GM21526 (cell line): ENCODE measurements at regions not wholly inside any gene's neighbourhood (a gene's known extent, or its start where the extent isn't known, plus 50 kb on each side); places are given as distances from the start of the nearest gene placed in this dataset.
"Not testable (repeated sequence)": the region's sequence is repeated elsewhere in the genome, so short reads cannot be mapped to it uniquely, and the experiment has no call there.

Source experiments
- ATAC-seq: cut with Tn5 transposase; IDR thresholded peaks from one replicate; pipeline ENCODE4 v1.9.1; 2021; ENCODE audit warnings: moderate library complexity; ENCODE audit not compliant: unreplicated experiment, low FRiP score

DNA sequence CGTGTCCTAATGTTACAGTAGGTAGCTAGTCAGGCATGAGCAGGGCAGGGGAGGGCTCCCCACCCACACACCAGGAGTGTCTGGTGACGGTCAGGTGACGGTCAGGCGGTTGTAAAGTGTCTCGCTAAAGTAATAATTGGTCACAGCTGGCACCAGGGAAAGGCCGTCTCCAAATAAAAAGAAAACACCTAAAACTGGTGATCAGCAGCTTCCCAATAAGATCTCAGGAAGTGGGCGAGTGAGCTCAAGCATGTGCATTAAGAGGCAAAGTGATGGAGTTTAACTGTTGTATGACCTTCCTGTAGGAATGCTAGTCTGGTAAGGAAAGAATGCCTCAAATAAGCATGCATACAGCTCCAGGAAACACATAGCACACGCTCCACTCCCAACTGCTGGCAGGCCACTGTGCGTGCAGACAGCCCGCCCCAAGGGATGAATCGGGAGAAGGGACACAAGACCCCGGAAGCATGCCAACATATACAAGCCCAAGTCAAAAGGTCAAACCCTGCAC is 177.1 kb downstream of the RNF144A start:
- no peak for ATAC-seq

DNA sequence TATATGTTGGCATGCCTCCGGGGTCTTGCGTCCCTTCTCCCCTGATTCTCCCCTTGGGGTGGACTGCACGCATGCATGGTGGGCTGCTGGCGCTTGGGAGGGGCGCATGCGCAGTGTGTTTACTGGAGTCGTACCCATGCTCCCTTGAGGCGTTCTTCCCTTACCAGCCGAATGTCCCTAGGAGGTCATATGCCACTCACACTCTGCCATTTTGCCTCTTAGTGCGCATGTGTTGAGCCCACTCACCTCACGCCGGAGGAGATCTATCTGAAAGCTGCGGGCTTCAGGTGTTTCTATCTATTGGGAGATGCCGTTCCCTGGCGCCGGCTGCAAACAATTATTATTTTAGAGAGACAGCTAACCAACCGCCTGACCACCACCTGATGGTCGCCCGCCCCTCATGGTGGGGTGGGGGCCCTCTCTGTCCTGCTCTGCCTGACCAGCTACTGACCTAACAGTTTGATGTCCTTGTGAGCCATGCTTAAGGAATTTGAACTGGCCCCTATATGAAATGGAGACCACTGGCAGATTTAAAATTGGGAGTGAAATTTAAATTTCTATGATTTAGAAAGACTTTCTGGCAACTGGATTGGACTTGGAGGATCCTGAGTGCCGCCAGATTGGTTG is 179.6 kb downstream of the RNF144A start:
- ATAC-seq: no peak

- peak; percentile 87 for ATAC-seq
Observed at GRCh38 chr2:7097353-7097895, 180.2 kb downstream of the RNF144A start.

DNA sequence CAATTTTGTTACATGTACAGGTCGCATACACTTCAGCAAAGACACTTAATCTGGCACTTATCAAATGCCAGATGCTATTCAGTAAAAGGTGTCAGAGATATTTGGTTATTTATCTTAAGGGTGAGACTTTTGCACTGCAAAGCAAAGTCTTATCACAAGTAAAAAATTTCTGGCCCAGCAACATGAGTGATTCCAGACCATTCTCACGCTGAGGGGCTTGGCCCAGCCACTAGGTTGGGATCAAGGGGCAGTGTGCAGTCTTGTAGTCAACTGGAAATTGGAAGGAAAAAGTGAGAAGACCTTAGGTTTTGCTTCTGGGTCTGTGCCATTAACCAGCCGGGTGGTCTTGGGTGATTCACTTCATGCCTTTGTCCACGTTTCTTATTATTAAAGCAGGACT is 181.6 kb downstream of the RNF144A start:
- ATAC-seq: no peak

DNA sequence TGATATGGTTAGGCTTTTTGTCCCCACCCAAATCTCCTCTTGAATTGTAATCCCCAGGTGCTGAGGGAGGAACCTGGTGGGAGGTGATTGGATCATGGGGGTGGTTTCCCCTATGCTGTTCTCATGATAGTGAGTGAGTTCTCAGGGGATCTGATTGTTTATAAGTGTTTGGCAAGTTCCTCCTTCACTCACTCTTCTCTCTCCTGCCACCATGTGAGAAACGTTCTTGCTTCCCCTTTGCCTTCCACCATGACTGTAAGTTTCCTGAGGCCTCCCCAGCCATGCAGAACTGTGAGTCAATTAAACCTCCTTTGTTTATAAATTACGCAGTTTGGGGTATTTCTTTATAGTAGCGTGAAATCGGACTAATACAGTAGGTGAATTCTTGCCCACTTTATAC is 182.5 kb downstream of the RNF144A start:
- not testable (repeated sequence) for ATAC-seq

- no peak for ATAC-seq
Observed at GRCh38 chr2:7102826-7103225, 185.6 kb downstream of the RNF144A start.

DNA sequence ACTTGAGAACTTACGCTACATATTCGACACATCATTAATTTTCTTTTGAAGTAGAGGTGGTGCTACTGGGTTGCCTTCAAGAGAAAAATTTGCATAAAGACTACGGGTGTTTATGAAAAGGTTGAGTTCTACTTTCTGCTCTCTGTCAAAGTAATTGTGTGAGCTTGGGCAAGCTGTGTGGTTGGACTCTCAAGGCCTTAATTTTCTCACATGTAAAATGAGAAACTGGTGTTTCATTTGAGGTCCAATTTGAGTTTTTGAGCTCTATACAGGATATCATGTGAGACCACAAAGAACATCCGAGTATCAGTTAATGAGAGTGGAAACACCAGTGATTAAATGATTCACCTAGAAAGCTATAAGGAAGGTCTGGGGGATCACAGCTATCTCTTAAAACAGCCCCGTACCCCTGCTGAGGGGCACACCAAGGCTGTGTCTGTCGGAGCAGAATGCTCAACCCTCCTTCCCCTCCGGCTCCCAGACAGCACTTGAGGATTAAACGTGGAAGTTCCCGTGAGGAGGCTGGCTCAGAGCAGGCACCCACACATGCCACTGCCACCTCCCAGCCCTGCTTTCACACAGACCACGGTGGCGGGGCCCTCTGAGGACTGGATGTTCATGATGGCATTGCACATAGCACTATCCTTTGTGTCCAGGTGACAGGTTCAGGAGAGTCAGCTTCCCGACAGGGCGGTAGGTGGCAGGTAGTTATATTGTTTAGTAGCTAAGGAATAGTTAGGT is 191.8 kb downstream of the RNF144A start:
- no peak for ATAC-seq

DNA sequence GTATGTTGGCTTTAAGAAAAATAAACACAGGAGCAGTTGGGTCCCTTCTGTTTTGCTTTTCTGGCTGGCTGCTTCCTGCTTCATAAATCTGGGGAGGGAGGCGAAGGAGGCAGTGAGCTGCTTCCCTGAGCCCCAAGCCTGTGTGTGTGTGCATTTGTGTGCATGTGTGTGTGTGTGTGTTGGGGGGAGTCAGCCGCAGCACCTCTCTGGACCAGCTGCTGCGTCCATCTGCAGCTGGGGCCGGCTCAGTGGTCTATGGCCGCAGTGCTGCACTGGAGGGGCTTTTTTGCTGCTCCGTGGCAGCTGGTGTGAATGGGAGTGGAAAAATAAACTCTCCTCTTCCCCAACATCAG is 192.3 kb downstream of the RNF144A start:
- no peak for ATAC-seq

DNA sequence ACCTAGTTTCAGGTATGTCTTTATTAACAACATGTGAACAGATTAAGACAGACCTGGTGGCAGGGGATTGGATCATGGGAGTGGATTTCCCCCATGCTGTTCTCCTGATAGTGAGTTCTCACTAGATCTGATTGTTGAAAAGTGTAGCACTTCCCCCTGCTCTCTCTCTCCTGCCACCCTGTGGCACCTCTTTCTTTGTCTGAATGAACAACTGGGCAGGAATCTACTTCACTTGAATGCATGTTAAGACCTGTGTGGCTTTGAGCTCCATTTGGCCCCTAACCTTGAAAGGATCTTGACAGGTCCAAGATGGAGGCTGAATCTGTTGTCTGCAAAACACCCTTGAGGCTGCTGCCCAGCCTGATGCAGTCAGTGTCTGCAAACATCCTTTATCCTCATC is 194.4 kb downstream of the RNF144A start:
- ATAC-seq: no peak

DNA sequence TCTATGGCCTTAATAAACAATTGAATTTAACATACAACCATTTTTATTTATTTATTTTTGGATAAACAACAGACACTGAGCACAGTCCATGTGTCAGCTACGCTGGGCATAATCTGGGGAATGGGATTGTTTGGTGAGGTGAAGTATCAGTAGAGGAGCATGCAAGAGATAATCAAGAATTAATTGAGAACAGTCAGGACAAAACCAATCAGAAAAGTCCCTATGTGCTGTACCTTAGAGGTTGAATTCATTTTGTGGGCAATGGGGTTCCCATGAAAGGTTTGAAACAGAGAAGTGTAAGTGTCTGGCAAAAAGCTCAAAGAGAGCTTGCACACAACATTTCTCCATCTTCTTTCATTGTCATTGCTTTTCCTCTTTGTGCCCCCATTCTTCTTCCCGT is 198.2 kb downstream of the RNF144A start:
- ATAC-seq: no peak

DNA sequence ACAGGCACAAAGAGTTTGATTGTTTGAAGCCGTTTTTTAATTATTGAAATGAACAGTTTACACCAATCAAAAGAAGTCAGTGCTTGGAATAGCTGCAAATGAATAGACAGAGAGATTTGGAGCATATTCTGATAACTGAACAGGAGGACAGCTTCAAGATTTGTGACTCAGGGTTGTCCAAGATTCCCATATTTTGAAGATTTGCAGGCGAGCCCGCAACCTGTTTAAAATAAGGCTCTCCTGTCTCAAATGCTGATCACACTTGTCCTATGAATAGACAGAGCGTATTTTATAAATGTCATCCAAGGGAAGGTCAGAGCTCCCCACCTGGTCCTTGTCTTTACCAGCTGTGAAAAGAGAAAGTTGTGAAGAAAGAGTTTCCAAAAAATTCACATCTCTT is 198.7 kb downstream of the RNF144A start:
- ATAC-seq: no peak

DNA sequence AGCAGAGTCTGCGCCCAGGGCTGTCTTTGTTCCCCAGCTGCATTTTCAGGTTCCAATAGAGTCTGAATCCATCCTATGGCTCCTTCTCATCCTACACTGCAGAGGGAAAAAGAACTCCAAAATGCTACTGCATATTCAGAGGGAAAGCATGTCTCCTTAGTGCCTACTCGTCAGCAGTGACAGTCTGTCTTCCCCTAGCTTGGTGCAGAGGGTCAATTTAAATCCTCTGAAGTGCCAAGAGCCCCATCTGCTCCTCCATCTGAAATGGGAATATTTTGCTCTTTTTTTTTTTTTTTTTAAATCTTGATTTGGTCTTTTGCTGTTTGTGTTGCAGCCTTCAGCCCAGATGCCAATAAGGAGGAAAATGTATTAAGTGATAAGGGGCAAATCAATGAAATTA is 199.3 kb downstream of the RNF144A start:
- no peak for ATAC-seq

- ATAC-seq: no peak
Observed at GRCh38 chr2:7117076-7117475, 199.9 kb downstream of the RNF144A start.

- no peak for ATAC-seq
Observed at GRCh38 chr2:7118606-7119131, 201.5 kb downstream of the RNF144A start.

GRCh38 chr2:7119132-7119835 is 202.1 kb downstream of the RNF144A start:
- ATAC-seq: no peak

DNA sequence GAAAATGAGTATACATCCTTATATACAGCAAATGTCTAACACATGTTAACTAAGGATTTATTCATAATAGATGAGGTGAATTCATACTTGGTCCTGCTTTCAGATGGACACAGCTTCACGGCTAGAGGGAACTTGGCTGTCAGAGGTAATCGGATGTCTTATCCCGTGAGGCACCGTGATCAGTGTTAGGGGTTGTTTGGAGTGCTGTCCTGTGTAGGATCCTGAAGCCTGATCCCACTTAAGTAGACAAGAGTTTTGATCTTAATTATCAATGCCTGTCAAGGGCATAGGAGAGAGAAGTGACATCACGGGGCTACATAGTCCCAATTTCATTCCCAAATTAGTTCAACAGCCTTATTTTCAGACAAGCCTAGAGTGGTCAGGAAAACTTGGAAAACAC is 204.6 kb downstream of the RNF144A start:
- no peak for ATAC-seq

GRCh38 chr2:7127156-7127555 is 209.9 kb downstream of the RNF144A start:
- no peak for ATAC-seq

GRCh38 chr2:7127687-7128086 is 210.5 kb downstream of the RNF144A start:
- ATAC-seq: no peak

- ATAC-seq: no peak
Observed at GRCh38 chr2:7131261-7131660, 214.0 kb downstream of the RNF144A start.

DNA sequence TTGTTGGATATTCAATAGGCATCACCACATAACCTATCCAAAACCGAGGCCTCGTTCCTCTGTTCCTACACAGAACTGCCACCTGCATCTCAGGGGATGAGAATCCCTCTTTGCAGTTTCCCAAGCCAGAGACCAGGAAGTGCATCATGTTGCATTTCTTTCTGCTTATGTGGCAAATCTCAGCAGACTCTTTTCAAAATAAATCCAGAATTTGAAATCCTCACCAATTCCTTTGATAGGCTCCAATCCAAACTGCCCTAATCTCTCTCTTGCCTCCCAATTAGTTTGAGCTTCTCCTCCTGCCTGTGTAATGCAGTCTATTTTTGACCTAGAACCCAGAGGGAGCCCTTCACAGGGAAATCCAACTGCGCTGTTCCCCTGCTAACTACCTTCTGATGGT is 215.5 kb downstream of the RNF144A start:
- ATAC-seq: no peak

DNA sequence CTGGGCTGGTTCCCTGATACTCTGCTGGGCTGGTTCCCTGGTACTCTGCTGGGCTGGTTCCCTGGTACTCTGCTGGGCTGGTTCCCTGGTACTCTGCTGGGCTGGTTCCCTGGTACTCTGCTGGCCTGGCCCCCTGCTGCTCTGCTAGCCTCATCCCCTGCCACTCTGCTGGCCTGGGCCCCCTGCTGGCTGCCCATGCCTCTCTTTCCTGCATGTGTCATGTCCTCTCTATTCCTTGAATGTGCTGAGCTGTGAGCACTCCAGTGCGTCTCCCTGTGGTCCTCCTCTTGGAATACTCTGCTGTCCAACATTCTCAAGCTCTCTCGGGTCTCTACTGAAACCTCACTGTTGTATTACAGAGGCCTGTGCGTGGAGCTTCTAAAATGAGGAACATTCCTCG is 216.3 kb downstream of the RNF144A start:
- ATAC-seq: no peak
